Activated T-helper 17 cell treated with anti-CD3 and anti-CD28 coated beads, Interleukin-2, amount 50 U/mL, for 72 hours (primary cell): ENCODE measurements at regions not wholly inside any gene's neighbourhood (a gene's known extent, or its start where the extent isn't known, plus 50 kb on each side); places are given as distances from the start of the nearest gene placed in this dataset.
A peak's percentile ranks its signal among the peaks of the same experiment; 100 is the strongest.

ENCODE experiments used
- ATAC-seq: fragments of 150-1000 bp; cut with Tn5 transposase; replicated peaks from 2 replicates; pipeline ENCODE4 v1.10.0; 2021; ENCODE audit warnings: mild to moderate bottlenecking, moderate library complexity
- H3K27ac Mint-ChIP-seq: one replicate; pipeline ENCODE4 v1.8.0; 2022; ENCODE audit warnings: mixed read lengths
- H3K27me3 Mint-ChIP-seq: one replicate; pipeline ENCODE4 v1.8.0; 2022; ENCODE audit warnings: mixed read lengths
- H3K36me3 Mint-ChIP-seq: one replicate; pipeline ENCODE4 v1.8.0; 2022; ENCODE audit warnings: low read depth, mild to moderate bottlenecking, mixed read lengths
- H3K4me1 Mint-ChIP-seq: one replicate; pipeline ENCODE4 v1.8.0; 2022; ENCODE audit warnings: mixed read lengths
- H3K4me3 Mint-ChIP-seq: one replicate; pipeline ENCODE4 v1.8.0; 2022; ENCODE audit warnings: mild to moderate bottlenecking, mixed read lengths
- H3K9me3 Mint-ChIP-seq: one replicate; pipeline ENCODE4 v1.8.0; 2022; ENCODE audit warnings: mixed read lengths

DNA sequence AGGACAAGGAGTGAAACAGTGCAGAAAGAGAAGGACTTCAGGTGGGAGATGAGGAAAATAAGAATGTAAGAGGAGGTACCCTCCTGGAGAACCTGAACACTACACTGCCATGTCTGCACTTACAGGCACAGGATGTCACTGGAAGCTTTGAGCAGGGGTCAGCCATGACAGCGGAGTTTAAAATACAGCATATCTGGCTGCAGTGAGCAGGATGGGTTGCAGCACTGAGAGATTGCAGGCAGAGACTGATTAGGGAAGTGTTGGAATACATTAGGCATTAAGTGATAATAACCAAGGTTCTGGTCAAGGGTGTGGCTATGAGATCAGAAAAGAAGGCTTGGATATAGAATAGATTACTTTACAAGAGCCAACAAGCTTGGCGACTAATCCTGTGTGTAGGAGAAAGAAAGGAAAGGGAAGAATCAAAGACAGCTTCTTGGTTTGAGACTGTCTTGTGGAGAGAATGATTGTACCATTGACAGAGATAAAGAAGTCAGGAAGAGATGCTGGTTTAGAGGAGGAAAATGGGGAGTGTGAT is 171.1 kb upstream of the RBMS1 start:
- H3K27ac Mint-ChIP-seq = peak overlapping the region; percentile 49
- no peaks in the 10 kb centered on the region for H3K27me3 Mint-ChIP-seq
- no peaks in the 10 kb centered on the region for H3K4me1 Mint-ChIP-seq
- no peaks in the 10 kb centered on the region for H3K36me3 Mint-ChIP-seq
- no peak for ATAC-seq
- H3K4me3 Mint-ChIP-seq = no peak overlapping the region
- H3K9me3 Mint-ChIP-seq = no peaks in the 10 kb centered on the region

DNA sequence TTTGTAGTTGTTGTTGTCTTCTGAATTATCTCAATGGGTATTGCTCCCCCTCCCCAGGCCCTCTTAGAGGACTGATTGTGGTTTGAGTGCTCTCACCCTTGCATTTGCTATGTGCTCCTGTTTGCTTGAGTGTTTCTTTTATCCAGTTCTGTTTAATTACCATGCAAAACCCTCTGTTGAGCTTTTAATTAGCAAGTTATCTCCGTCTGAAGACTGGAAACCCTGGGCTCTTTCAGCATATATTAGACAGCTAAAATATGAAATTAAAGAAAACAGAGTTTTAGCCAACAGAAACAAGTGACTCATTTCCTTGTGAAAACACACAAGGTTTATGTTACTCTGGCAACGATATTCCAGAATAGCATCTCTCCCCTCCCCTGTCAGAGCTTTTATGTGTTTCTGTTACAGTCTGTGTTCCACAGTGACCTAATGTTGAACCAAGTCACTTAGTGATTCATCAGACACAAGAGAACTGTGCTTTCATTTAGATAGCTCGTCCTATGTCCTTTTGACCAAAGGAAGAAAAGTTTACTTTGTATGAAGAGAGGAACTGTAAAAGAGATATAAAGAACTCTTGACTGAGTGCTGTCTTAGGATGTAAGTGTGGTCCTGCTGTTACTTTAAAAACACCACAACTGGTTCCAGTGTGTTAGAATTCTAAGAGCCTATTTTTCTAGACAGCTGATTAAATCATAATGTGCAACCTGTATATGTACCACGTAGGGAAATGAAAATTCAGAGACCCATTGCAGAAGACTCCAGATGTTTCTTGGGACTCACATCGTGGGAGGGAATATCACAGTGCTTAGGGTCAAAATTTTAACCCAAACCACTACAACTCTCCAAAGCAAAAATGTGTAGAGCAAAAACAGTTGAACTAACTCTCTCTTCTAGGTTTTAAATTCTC is 172.8 kb upstream of the RBMS1 start:
- H3K36me3 Mint-ChIP-seq = no peaks in the 10 kb centered on the region
- no peaks in the 10 kb centered on the region for H3K9me3 Mint-ChIP-seq
- H3K4me3 Mint-ChIP-seq = peak overlapping the region; percentile 40
- H3K27ac Mint-ChIP-seq = peak overlapping the region; percentile 2
- ATAC-seq = peak; percentile 97
- no peaks in the 10 kb centered on the region for H3K27me3 Mint-ChIP-seq
- H3K4me1 Mint-ChIP-seq = no peaks in the 10 kb centered on the region

GRCh38 chr2:160667811-160668210 is 174.2 kb upstream of the RBMS1 start:
- no peaks in the 10 kb centered on the region for H3K36me3 Mint-ChIP-seq
- no peak for ATAC-seq
- no peaks in the 10 kb centered on the region for H3K27me3 Mint-ChIP-seq
- H3K4me1 Mint-ChIP-seq = no peaks in the 10 kb centered on the region
- no peak overlapping the region for H3K4me3 Mint-ChIP-seq
- no peaks in the 10 kb centered on the region for H3K9me3 Mint-ChIP-seq
- H3K27ac Mint-ChIP-seq = no peak overlapping the region

GRCh38 chr2:160670618-160671017 is 177.0 kb upstream of the RBMS1 start:
- H3K9me3 Mint-ChIP-seq = no peaks in the 10 kb centered on the region
- no peak overlapping the region for H3K27ac Mint-ChIP-seq
- no peak for ATAC-seq
- H3K36me3 Mint-ChIP-seq = no peaks in the 10 kb centered on the region
- H3K27me3 Mint-ChIP-seq = no peaks in the 10 kb centered on the region
- H3K4me3 Mint-ChIP-seq = no peak overlapping the region
- no peaks in the 10 kb centered on the region for H3K4me1 Mint-ChIP-seq

DNA sequence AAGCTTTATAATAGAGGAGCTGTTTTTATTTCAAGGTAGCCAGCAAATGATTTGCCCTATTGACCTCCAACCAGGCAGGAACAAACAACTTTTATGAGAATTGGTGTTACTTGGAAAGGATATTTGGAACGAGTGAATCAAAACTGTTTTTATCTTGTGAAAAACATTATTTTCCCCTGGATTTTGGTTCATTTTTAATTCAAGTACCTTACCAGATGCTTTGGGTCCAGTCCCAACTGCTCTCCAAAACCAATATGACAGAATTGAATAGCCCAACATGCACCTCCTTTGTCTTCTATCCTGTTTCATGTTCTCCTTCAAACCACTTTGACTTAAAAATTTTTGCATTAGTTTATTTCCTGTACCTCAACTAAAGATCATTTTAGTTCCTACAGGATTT is 178.6 kb upstream of the RBMS1 start:
- no peaks in the 10 kb centered on the region for H3K27me3 Mint-ChIP-seq
- no peak for ATAC-seq

DNA sequence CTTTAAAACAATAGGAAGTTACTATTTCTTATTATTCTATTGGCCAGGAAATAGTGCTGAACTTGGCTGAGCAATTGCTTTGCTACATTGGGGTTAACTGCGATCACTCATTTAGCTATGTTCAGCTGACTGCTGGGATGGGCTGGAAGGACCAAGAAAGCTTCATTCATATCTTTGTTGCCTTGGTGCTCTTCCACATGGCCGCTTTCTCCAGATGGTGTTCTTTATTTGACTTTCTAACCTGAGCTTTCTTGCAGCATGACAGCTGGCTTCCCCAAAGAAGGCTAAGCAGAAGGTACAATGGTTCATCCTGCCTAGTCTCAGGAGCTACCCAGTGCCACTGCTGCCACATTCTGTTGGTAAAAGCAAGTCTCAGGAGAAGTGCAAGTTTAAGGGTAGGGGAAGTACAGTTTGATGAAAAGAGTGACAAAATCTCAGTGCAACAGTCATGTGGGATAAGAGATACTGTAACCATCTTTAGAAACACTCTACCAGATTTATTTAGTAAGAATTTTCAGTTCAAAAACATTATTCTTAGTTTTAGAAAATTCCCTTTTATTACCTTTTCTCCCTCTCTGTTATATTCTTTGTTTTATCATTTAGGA is 180.6 kb upstream of the RBMS1 start:
- H3K4me3 Mint-ChIP-seq = no peak overlapping the region
- no peak for ATAC-seq
- H3K4me1 Mint-ChIP-seq = no peaks in the 10 kb centered on the region
- no peaks in the 10 kb centered on the region for H3K27me3 Mint-ChIP-seq
- no peaks in the 10 kb centered on the region for H3K36me3 Mint-ChIP-seq
- H3K9me3 Mint-ChIP-seq = no peaks in the 10 kb centered on the region
- H3K27ac Mint-ChIP-seq = no peak overlapping the region

More for the DNA sequence above, 178.6 kb upstream of the RBMS1 start:
- Mint-ChIP-seq H3K4me1 (no peaks in the 10 kb centered on the region), H3K27ac (no peak overlapping the region), H3K36me3 (no peaks in the 10 kb centered on the region), H3K9me3 (no peaks in the 10 kb centered on the region), H3K4me3 (no peak overlapping the region)

GRCh38 chr2:160679686-160680085 is 186.1 kb upstream of the RBMS1 start:
- Mint-ChIP-seq H3K36me3 (no peaks in the 10 kb centered on the region), H3K4me1 (no peaks in the 10 kb centered on the region), H3K27me3 (no peaks in the 10 kb centered on the region), H3K4me3 (no peak overlapping the region), H3K9me3 (no peaks in the 10 kb centered on the region), H3K27ac (no peak overlapping the region)
- ATAC-seq = no peak

DNA sequence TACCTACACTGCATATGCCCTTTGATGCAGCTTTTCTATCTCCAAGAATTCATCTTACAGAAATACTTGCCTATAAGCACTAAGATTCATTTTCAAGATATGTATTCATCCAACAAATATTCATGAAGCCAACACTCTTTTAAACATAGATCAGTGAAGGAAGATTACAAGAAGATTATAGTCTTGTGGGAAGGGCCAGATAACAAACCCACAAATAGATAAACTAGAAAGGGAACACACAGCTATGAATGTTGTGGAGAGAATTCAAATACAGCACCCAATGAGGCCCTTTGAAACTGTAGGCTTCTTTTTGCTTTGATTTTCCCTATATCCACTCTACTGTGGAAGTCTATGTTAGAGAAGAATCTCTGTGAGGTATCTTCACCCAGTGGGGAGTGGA is 186.7 kb upstream of the RBMS1 start:
- Mint-ChIP-seq H3K9me3 (no peaks in the 10 kb centered on the region), H3K4me1 (no peaks in the 10 kb centered on the region), H3K36me3 (no peaks in the 10 kb centered on the region), H3K4me3 (no peak overlapping the region), H3K27me3 (no peaks in the 10 kb centered on the region), H3K27ac (no peak overlapping the region)
- ATAC-seq = no peak

- Mint-ChIP-seq H3K27me3 (no peaks in the 10 kb centered on the region), H3K9me3 (no peaks in the 10 kb centered on the region), H3K4me1 (no peaks in the 10 kb centered on the region), H3K36me3 (no peaks in the 10 kb centered on the region), H3K4me3 (no peak overlapping the region), H3K27ac (no peak overlapping the region)
- ATAC-seq = no peak
These were observed 187.4 kb upstream of the RBMS1 start for GRCh38 chr2:160680974-160681373.

GRCh38 chr2:160683206-160683605 is 189.6 kb upstream of the RBMS1 start:
- ATAC-seq = no peak
- H3K4me1 Mint-ChIP-seq = no peaks in the 10 kb centered on the region
- no peak overlapping the region for H3K27ac Mint-ChIP-seq
- H3K27me3 Mint-ChIP-seq = no peaks in the 10 kb centered on the region
- no peaks in the 10 kb centered on the region for H3K36me3 Mint-ChIP-seq
- H3K4me3 Mint-ChIP-seq = no peak overlapping the region
- no peaks in the 10 kb centered on the region for H3K9me3 Mint-ChIP-seq

DNA sequence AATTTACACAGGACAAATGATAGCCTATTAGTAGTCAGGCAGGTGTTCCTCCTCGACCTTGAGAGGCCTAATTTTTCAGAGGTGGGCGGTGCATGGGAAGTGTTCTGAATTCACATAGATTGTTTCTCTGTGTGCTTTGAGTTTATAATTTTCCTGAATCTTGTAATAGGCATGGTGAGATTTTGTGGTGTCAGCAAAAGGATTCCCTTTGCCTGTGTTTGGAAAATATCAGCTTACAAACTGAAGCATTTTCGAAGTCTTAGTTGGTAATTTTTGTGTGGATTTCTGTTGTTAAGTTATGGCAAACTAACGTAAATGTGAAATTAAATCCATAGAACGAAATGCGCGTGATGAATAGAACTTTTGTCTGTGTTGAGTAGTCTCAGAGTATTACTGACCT is 194.0 kb upstream of the RBMS1 start:
- Mint-ChIP-seq H3K36me3 (no peaks in the 10 kb centered on the region), H3K4me1 (no peaks in the 10 kb centered on the region), H3K27ac (no peak overlapping the region), H3K27me3 (no peaks in the 10 kb centered on the region), H3K9me3 (no peaks in the 10 kb centered on the region), H3K4me3 (no peak overlapping the region)
- no peak for ATAC-seq

- H3K4me1 Mint-ChIP-seq = no peaks in the 10 kb centered on the region
- no peak overlapping the region for H3K27ac Mint-ChIP-seq
- peaks cover 3% of the 10 kb centered on the region for H3K27me3 Mint-ChIP-seq
- no peak for ATAC-seq
- H3K4me3 Mint-ChIP-seq = no peak overlapping the region
- no peaks in the 10 kb centered on the region for H3K9me3 Mint-ChIP-seq
- H3K36me3 Mint-ChIP-seq = no peaks in the 10 kb centered on the region
These were observed 195.8 kb upstream of the RBMS1 start for GRCh38 chr2:160689441-160689840.

DNA sequence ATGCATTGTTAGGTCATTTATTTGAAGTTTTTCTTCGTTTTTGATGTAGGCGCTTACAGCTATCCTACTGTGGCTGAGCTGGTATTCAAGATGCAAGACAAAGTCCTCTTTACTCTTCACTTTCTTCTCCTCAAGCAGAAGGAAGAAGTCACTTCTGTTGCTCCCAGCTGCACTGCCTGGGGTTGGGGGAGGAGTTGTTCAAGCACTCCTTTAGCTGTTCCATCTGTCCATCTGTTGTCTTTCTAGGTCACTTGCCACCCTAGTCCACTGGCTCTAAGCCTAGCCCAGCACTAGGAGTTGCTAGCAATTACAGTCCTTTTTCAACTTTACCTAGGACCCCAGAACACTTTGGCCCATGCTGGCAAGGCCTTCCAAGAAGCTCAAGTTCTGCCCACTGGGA is 200.6 kb upstream of the RBMS1 start:
- Mint-ChIP-seq H3K36me3 (no peaks in the 10 kb centered on the region), H3K4me3 (no peak overlapping the region), H3K9me3 (no peaks in the 10 kb centered on the region), H3K27me3 (peaks cover 3% of the 10 kb centered on the region), H3K4me1 (no peaks in the 10 kb centered on the region), H3K27ac (no peak overlapping the region)
- ATAC-seq = no peak

DNA sequence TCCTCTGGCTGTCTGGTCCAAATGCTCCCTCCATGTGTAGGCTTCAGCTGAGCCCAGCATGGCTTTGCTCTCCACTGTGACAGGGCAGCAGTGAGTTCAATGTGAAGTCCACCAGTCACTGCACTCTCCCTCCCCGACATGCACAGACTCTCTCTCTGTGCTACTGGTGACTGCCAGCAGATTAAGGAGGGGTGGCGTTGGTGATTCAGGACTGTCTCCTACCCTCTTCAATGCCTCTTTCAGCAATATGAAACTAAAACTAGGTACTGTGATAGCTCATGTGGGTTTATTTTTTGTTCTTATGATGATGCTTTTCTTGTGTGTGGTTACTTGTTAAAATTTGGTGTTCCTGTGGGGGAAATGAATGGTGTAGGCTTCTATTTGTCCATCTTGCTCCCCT is 201.0 kb upstream of the RBMS1 start:
- Mint-ChIP-seq H3K36me3 (no peaks in the 10 kb centered on the region), H3K27me3 (peaks cover 3% of the 10 kb centered on the region), H3K4me1 (no peaks in the 10 kb centered on the region), H3K27ac (no peak overlapping the region), H3K9me3 (no peaks in the 10 kb centered on the region), H3K4me3 (no peak overlapping the region)
- ATAC-seq = peak; percentile 90

DNA sequence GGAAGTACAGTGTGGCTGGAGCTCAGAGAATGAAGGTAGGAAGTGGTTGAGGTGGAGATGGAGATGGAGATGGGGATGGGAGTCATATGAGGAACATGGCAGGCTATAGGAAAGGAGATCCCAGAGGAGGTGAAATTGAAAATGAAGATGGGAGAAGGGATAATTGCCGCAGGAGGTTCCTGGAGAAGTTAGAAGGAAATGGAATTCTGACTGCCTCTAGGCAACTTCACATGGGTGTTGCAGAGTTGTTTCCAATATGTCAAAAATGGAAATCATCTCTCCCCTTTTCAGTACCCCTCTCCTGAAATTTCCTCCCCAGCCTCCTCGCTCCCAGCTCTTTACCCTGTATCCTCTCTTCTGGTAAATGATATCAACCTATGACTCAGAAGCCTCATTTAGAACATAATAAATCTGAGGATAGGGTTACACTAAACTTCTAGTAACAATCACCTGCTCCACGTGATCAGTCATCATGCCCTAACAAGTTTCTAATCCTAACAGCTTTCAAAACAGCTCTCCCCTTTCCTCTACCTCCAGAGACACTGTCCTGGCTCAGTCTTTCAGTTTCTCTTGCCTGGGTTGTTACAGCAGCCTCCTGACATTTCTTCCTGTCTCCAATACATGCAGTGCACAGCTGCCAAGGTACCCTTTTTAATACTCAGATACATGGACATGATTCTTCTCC is 201.9 kb upstream of the RBMS1 start:
- Mint-ChIP-seq H3K27ac (no peak overlapping the region), H3K27me3 (peaks cover 3% of the 10 kb centered on the region), H3K4me1 (no peaks in the 10 kb centered on the region), H3K9me3 (no peaks in the 10 kb centered on the region), H3K4me3 (no peak overlapping the region), H3K36me3 (no peaks in the 10 kb centered on the region)
- no peak for ATAC-seq
